K562 (cell line): ENCODE measurements at regions not wholly inside any gene's neighbourhood (a gene's known extent, or its start where the extent isn't known, plus 50 kb on each side); places are given as distances from the start of the nearest gene placed in this dataset.

Source experiments
- ATAC-seq: fragments of 200-7000 bp; cut with Tn5 transposase; 3 replicates; pipeline ENCODE4 v1.9.1; 2020; ENCODE audit warnings: moderate library complexity
- BruUV-seq: library from RNA; stranded (reverse); fragments of 400-500 nt; replicated peaks from 2 replicates; lab custom pipeline; 2021; lab: Mats Ljungman, UMichigan
- CTCF ChIA-PET: fragments of 300-600 bp; formaldehyde crosslinking; extraction: SDS; loops from one replicate; lab custom pipeline; 2021; ENCODE audit warnings: low intra/inter-chr PET ratio; lab: Yijun Ruan, JAX
- POLR2A ChIA-PET: fragments of 300-600, 350-650 bp; sonication (Branson Sonifier 250); formaldehyde crosslinking; extraction: SDS; loops from one replicate; lab custom pipeline; 2021; ENCODE audit warnings: antibody characterized with exemption, inconsistent platforms; lab: Yijun Ruan, JAX
- DNase-seq, 4 experiments: peaks; one replicate each; pipeline versions ENCODE4 v3.0.0 to v3.0.0-alpha.2; 2011 to 2018; ENCODE audit warnings: low spot score in 3 of 4, mixed read lengths in 3 of 4; ENCODE audit errors: extremely low read depth in 1 of 4
- FAIRE-seq: peaks from 2 replicates; lab custom pipeline; 2011; peaks lifted over from hg19 to GRCh38; lab: Jason Lieb, UNC
- H2AFZ ChIP-seq: 2 replicates; pipeline ENCODE4 v1.6.0; 2011; ENCODE audit warnings: low read depth, low read length, control low read depth, inconsistent platforms
- H3K27ac ChIP-seq: fragments of 200-600 bp; 3 replicates; pipeline ENCODE4 v1.8.0; 2011; ENCODE audit warnings: low read depth, mild to moderate bottlenecking, control low read depth, inconsistent platforms, low read length, moderate library complexity, mixed read lengths; ENCODE audit errors: extremely low read depth
- H3K27me3 ChIP-seq, 2 experiments: fragments of 300-600 bp in 1 of 2; 2 replicates in 1 of 2; 3 replicates in 1 of 2; pipeline versions ENCODE4 v1.6.0 to v1.8.0; 2011; ENCODE audit warnings: inconsistent platforms in 2 of 2, low read length in 2 of 2, mild to moderate bottlenecking in 1 of 2, mixed read lengths in 1 of 2, moderate library complexity in 1 of 2; ENCODE audit not compliant: control insufficient read depth in 2 of 2, insufficient read depth in 2 of 2
- H3K36me3 ChIP-seq: fragments of 300-600 bp; 3 replicates; pipeline ENCODE4 v1.8.0; 2011; ENCODE audit warnings: mild to moderate bottlenecking, low read length, inconsistent platforms; ENCODE audit not compliant: control insufficient read depth, insufficient read depth
- H3K4me1 ChIP-seq, 2 experiments: fragments of 200-600 bp in 1 of 2; replicated peaks in 1 of 2; 2 replicates in 1 of 2; 3 replicates in 1 of 2; pipeline versions ENCODE4 v1.5.1 to v1.8.0; 2011; ENCODE audit warnings: inconsistent platforms in 2 of 2, low read length in 2 of 2, mild to moderate bottlenecking in 1 of 2, mixed read lengths in 1 of 2, moderate library complexity in 1 of 2; ENCODE audit not compliant: control insufficient read depth in 2 of 2, insufficient read depth in 2 of 2
- H3K4me2 ChIP-seq: 2 replicates; pipeline ENCODE4 v1.6.1; 2011; ENCODE audit warnings: low read length, control low read depth, inconsistent platforms, mixed read lengths; ENCODE audit not compliant: insufficient read depth
- H3K4me3 ChIP-seq: fragments of 200-600 bp; sonication (generic), shearing (Covaris generic); 2 replicates; pipeline ENCODE4 v1.5.1; 2016; ENCODE audit warnings: control low read depth, inconsistent platforms
- H3K79me2 ChIP-seq: fragments of 200-600 bp; 3 replicates; pipeline ENCODE4 v1.8.0; 2011; ENCODE audit warnings: low read length, inconsistent platforms; ENCODE audit not compliant: control insufficient read depth, insufficient read depth
- H3K9ac ChIP-seq, 2 experiments: 2 replicates each; pipeline versions ENCODE4 v1.6.0 to v1.6.1; 2011; ENCODE audit warnings: low read depth in 2 of 2, low read length in 2 of 2, control low read depth in 1 of 2, inconsistent platforms in 1 of 2, mild to moderate bottlenecking in 1 of 2, mixed read lengths in 1 of 2; ENCODE audit not compliant: insufficient read depth in 1 of 2
- H3K9me1 ChIP-seq: one replicate; pipeline ENCODE4 v1.6.0; 2011; ENCODE audit warnings: inconsistent platforms, mild to moderate bottlenecking, low read length, moderate library complexity; ENCODE audit not compliant: control insufficient read depth, insufficient read depth
- H3K9me3 ChIP-seq: replicated peaks from 2 replicates; pipeline ENCODE4 v1.5.1; 2011; ENCODE audit warnings: low read depth, low read length, inconsistent platforms; ENCODE audit not compliant: control insufficient read depth, insufficient read depth
- H4K20me1 ChIP-seq: replicated peaks from 2 replicates; pipeline ENCODE4 v1.6.1; 2011; ENCODE audit warnings: low read length, inconsistent platforms, mixed read lengths; ENCODE audit not compliant: control insufficient read depth, insufficient read depth
- BCL6 ChIP-seq: fragments of 250-450 bp; sonication (Bioruptor Pico); IDR thresholded peaks from 2 replicates; pipeline ENCODE4 v1.4.0; 2020
- BCOR ChIP-seq: fragments of 450-650 bp; IDR thresholded peaks from 2 replicates; pipeline ENCODE4 v1.6.1; 2016
- DMBX1 ChIP-seq: fragments of 250-450 bp; sonication (Bioruptor Pico); IDR thresholded peaks from 2 replicates; pipeline ENCODE4 v1.8.0; 2022; ENCODE audit warnings: inconsistent platforms, mild to moderate bottlenecking, moderate library complexity, borderline replicate concordance
- KDM4B ChIP-seq, 2 experiments: fragments of 450-650 bp in 1 of 2; sonication (generic) in 1 of 2; IDR thresholded peaks; 2 replicates each; pipeline ENCODE4 v1.6.1; 2016 to 2017; ENCODE audit warnings: borderline replicate concordance in 2 of 2, antibody characterized with exemption in 1 of 2, low read depth in 1 of 2, mild to moderate bottlenecking in 1 of 2
- LEF1 ChIP-seq: fragments of 450-650 bp; IDR thresholded peaks from 2 replicates; pipeline ENCODE4 v1.6.1; 2016; ENCODE audit warnings: mild to moderate bottlenecking
- NR1H2 ChIP-seq: sonication (generic); formaldehyde crosslinking; IDR thresholded peaks from 2 replicates; pipeline ENCODE4 v1.4.0; 2020; ENCODE audit warnings: mild to moderate bottlenecking, missing genetic modification reagents
- SP2 ChIP-seq: IDR thresholded peaks from 2 replicates; pipeline ENCODE4 v1.6.1; 2011; ENCODE audit warnings: mild to moderate bottlenecking, low read depth, low read length, moderate library complexity; ENCODE audit not compliant: poor library complexity, severe bottlenecking; ENCODE audit errors: extremely low read depth
- ZNF217 ChIP-seq: sonication (generic); formaldehyde crosslinking; IDR thresholded peaks from 2 replicates; pipeline ENCODE4 v1.8.0; 2022; ENCODE audit warnings: mild to moderate bottlenecking, missing genetic modification reagents
- ZNF23 ChIP-seq: fragments of 250-450 bp; sonication (Bioruptor Pico); IDR thresholded peaks from 2 replicates; pipeline ENCODE4 v1.4.0; 2020; ENCODE audit warnings: mild to moderate bottlenecking
- ZNF3 ChIP-seq: fragments of 250-450 bp; sonication (Bioruptor Pico); IDR thresholded peaks from 2 replicates; pipeline ENCODE4 v1.5.0; 2021; ENCODE audit warnings: mild to moderate bottlenecking, moderate library complexity
- in situ Hi-C: fragments of 300-500 bp; cut with MboI; formaldehyde crosslinking; loops from 4 replicates; pipeline ENCODE4 v1.15.0; 2018; ENCODE audit warnings: inconsistent platforms, mixed read lengths
- intact Hi-C: fragments of 100-400 bp; cut with micrococcal nuclease; formaldehyde crosslinking; loops from 2 replicates; pipeline ENCODE4 v1.14.2; 2022
- TF ChIP-seq, protein P1 (sequence below): fragments of 250-450 bp; sonication (Bioruptor Pico); IDR thresholded peaks from 2 replicates; pipeline ENCODE4 v1.5.0; 2022; ENCODE audit warnings: mild to moderate bottlenecking
- TF ChIP-seq, protein P2 (sequence below): fragments of 250-450 bp; sonication (Bioruptor Pico); IDR thresholded peaks from 2 replicates; pipeline ENCODE4 v1.8.0; 2021; ENCODE audit warnings: mild to moderate bottlenecking, moderate library complexity
- TF ChIP-seq, protein P3 (sequence below): fragments of 250-450 bp; sonication (Bioruptor Pico); IDR thresholded peaks from 2 replicates; pipeline ENCODE4 v1.4.0; 2020; ENCODE audit warnings: mild to moderate bottlenecking, moderate library complexity
- TF ChIP-seq, protein P4 (sequence below): sonication (generic); formaldehyde crosslinking; IDR thresholded peaks from 2 replicates; pipeline ENCODE4 v1.8.0; 2022; ENCODE audit warnings: missing genetic modification reagents, mild to moderate bottlenecking, borderline replicate concordance

- FAIRE-seq = no peak
- no peaks in the 10 kb centered on the region for H3K36me3 ChIP-seq
- TF ChIP-seq, protein P1, sequence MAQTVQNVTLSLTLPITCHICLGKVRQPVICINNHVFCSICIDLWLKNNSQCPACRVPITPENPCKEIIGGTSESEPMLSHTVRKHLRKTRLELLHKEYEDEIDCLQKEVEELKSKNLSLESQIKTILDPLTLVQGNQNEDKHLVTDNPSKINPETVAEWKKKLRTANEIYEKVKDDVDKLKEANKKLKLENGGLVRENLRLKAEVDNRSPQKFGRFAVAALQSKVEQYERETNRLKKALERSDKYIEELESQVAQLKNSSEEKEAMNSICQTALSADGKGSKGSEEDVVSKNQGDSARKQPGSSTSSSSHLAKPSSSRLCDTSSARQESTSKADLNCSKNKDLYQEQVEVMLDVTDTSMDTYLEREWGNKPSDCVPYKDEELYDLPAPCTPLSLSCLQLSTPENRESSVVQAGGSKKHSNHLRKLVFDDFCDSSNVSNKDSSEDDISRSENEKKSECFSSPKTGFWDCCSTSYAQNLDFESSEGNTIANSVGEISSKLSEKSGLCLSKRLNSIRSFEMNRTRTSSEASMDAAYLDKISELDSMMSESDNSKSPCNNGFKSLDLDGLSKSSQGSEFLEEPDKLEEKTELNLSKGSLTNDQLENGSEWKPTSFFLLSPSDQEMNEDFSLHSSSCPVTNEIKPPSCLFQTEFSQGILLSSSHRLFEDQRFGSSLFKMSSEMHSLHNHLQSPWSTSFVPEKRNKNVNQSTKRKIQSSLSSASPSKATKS (CRISPR knock-in tag) = no peak
- TF ChIP-seq, protein P2, sequence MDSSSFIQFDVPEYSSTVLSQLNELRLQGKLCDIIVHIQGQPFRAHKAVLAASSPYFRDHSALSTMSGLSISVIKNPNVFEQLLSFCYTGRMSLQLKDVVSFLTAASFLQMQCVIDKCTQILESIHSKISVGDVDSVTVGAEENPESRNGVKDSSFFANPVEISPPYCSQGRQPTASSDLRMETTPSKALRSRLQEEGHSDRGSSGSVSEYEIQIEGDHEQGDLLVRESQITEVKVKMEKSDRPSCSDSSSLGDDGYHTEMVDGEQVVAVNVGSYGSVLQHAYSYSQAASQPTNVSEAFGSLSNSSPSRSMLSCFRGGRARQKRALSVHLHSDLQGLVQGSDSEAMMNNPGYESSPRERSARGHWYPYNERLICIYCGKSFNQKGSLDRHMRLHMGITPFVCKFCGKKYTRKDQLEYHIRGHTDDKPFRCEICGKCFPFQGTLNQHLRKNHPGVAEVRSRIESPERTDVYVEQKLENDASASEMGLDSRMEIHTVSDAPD = no peak
- TF ChIP-seq, protein P3, sequence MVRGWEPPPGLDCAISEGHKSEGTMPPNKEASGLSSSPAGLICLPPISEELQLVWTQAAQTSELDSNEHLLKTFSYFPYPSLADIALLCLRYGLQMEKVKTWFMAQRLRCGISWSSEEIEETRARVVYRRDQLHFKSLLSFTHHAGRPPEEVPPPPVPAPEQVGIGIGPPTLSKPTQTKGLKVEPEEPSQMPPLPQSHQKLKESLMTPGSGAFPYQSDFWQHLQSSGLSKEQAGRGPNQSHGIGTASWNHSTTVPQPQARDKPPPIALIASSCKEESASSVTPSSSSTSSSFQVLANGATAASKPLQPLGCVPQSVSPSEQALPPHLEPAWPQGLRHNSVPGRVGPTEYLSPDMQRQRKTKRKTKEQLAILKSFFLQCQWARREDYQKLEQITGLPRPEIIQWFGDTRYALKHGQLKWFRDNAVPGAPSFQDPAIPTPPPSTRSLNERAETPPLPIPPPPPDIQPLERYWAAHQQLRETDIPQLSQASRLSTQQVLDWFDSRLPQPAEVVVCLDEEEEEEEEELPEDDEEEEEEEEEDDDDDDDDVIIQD (CRISPR knock-in tag) = no peak
- TF ChIP-seq NR1H2 (CRISPR knock-in tag) = no peak
- no peak for TF ChIP-seq ZNF217 (CRISPR knock-in tag)
- no peak for TF ChIP-seq KDM4B (IDR thresholded peaks at IDR 0.05; ENCODE audit: borderline replicate concordance in 2 of 2, low read depth in 1 of 2)
- TF ChIP-seq ZNF3 (CRISPR knock-in tag) = no peak
- no peak for TF ChIP-seq ZNF23
- TF ChIP-seq, protein P4, sequence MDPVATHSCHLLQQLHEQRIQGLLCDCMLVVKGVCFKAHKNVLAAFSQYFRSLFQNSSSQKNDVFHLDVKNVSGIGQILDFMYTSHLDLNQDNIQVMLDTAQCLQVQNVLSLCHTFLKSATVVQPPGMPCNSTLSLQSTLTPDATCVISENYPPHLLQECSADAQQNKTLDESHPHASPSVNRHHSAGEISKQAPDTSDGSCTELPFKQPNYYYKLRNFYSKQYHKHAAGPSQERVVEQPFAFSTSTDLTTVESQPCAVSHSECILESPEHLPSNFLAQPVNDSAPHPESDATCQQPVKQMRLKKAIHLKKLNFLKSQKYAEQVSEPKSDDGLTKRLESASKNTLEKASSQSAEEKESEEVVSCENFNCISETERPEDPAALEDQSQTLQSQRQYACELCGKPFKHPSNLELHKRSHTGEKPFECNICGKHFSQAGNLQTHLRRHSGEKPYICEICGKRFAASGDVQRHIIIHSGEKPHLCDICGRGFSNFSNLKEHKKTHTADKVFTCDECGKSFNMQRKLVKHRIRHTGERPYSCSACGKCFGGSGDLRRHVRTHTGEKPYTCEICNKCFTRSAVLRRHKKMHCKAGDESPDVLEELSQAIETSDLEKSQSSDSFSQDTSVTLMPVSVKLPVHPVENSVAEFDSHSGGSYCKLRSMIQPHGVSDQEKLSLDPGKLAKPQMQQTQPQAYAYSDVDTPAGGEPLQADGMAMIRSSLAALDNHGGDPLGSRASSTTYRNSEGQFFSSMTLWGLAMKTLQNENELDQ (CRISPR knock-in tag) = no peak
- TF ChIP-seq BCL6 (CRISPR knock-in tag) = no peak
- no peak for TF ChIP-seq SP2
- no peak for TF ChIP-seq BCOR
- TF ChIP-seq LEF1 = no peak
- no peak for TF ChIP-seq DMBX1 (CRISPR knock-in tag)
- TF ChIP-seq, all 486 proteins: peak for 0
- Histone ChIP-seq H2AFZ (no peak overlapping the region), H3K9ac (no peak overlapping the region), H3K4me1 (no peaks in the 10 kb centered on the region), H4K20me1 (no peaks in the 10 kb centered on the region), H3K79me2 (no peaks in the 10 kb centered on the region), H3K27me3 (no peaks in the 10 kb centered on the region), H3K9me3 (no peaks in the 10 kb centered on the region), H3K9me1 (no peaks in the 10 kb centered on the region), H3K4me2 (no peak overlapping the region), H3K4me3 (no peak overlapping the region), H3K27ac (no peak overlapping the region)
- CTCF ChIA-PET = no interaction called here
- POLR2A ChIA-PET = no interaction called here
- intact Hi-C loops = no loop called here
- no peak for DNase-seq
- no peak for ATAC-seq
- BruUV-seq = no TSS peak
- in situ Hi-C loops = no loop called here
Measured at GRCh38 chr5:116751684-116752083, 177.1 kb upstream of the SEMA6A start.
